Esophagus mucosa (tissue), 1 donor: ENCODE measurements at regions not wholly inside any gene's neighbourhood (a gene's known extent, or its start where the extent isn't known, plus 50 kb on each side); places are given as distances from the start of the nearest gene placed in this dataset.

Experiments
- ATAC-seq: fragments of 200-7000 bp; cut with Tn5 transposase; one replicate; pipeline ENCODE4 v1.9.1; 2020
- donor health status: DM: yes; HTN: yes; CAD: no.

GRCh38 chr22:48015701-48016100, 1253.3 kb downstream of the TBC1D22A start:
- ATAC-seq = no peak

GRCh38 chr22:48004936-48005335, 1242.5 kb downstream of the TBC1D22A start:
- ATAC-seq = no peak

DNA sequence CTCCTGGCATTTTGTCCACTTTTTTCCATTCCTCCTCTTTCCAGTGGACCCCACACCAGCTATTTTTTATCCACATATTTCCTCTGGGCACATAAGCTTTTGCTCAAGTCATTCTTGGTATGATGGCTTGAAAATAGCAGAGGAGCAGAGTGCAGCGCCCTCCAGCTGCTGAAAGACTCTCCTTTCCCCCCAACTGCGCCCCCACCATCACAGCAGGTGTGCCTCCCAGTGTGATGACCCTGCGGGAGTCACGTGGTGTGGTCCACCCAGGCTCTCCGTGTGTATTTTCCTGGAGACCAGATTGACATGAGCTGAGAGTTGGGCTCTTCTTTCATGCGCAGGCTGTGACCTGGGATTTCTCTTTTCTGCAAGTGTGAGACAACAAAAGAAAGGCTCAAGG, 1241.6 kb downstream of the TBC1D22A start:
- ATAC-seq = no peak

DNA sequence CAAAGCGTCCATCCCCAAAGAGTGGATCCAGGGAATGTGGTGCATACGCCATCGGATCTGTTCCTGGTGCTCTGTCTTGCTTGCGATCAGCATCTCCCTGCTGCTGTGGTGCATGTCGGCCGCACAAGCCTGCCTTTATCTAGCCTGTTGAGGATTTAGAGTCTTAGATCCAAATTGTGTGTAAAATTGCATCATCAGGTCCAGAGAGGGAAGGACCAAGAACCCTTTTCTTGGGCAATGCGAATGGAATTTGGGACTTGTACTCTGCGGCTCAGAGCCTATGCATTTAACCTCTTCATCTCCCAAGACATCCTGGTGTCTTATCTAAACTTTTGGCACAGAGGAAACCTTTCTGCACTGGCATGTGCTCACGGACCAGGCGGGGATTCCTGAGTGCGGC, 1238.7 kb downstream of the TBC1D22A start:
- ATAC-seq = no peak

- ATAC-seq = no peak
Measured at GRCh38 chr22:47997612-47998011, 1235.2 kb downstream of the TBC1D22A start.

DNA sequence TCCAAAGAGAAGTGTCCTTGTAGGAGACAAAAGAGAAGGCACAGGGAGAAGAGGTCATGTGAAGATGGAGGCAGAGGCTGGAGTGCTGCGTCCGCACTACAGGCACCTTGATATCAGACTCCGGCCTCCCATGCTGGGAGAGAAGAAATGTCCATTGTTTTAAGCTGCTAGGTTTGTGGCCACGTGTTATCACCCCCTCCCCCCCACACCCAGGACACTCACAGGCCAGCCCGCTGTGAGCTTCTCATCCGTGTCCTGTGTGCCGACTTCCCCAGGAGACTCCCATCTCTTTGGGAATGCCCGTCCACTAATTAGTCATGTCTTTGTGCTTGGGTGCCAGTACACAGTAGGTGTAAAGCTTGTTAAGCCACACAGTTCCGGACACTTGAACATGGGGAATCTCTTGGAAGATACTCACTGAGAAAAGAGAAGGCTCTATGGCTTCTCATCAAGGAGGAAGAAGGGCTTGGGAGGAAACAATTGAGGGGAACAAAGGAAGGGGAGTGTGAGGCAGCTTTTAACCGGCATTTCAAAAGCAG, 1234.7 kb downstream of the TBC1D22A start:
- no peak for ATAC-seq

DNA sequence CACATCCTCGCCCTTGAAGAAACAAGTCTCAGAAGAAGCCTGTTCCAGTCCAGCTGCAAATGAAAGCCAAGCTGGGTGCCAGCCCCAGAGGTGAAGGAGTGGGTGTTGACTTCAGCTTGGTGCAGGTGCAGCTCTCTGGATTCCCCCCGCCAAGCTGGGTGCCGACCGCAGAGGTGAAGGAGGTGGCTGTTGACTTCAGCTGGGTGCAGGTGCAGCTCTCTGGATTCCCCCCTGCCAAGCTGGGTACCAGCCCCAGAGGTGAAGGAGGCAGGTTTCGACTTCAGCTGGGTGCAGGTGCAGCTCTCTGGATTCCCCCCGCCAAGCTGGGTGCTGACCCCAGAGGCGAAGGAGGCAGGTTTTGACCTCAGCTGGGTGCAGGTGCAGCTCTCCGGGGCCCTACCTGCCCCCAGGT, 1234.0 kb downstream of the TBC1D22A start:
- ATAC-seq = no peak

DNA sequence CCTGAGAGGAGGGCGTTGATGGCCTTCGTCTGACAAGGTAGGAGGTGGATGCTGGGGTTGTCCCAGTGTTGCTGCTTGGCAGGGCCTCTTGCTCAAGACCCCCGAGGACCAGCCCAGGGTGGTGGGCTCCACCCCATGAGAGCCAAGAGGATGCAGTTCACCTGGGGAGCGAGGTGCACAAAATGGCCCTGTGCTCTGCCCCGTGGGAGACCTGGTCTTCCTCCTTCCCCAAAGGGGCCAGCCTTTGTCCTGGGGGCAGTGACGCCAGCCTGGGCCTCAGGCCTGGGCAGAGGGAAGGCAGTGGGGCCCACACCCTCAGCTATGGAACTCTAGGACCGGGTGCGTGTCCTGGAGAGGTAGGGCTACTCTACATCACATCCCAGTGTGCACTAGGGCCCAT, 1233.3 kb downstream of the TBC1D22A start:
- ATAC-seq = no peak

- ATAC-seq = no peak
Measured at GRCh38 chr22:47995264-47995627, 1232.8 kb downstream of the TBC1D22A start.

DNA sequence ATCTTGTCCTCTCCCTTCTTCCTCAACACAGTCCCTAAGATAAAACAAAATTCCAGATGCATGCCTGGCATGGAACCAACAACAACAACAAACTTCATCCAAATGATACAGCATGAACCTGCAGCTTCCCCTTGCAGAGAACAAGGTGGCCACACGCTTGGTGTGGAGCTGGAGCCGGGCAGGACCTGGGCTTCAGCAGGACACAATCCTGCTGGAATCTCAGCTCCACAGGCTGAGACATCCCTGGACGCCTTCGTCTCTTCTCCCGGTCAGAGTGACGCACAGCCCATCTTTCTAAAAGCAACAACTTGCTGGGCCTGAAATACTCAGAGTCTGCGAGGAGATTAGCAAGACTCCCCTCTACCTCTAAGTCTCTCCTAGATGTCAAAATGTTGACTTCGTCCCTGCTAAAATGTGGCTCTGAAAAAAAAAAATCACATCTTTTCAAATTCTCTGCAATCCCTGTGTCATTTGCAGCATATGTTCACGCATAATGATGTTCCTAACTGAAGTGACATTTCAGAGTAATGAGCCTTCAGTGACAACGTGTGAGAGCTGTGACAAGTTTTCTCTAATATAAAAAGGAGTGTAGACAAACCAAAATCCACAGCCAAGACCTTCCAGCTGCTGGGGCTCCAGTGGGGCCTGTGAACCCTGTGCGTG, 1232.3 kb downstream of the TBC1D22A start:
- ATAC-seq = no peak

GRCh38 chr22:47994045-47994444, 1231.6 kb downstream of the TBC1D22A start:
- no peak for ATAC-seq

GRCh38 chr22:47990481-47990880, 1228.0 kb downstream of the TBC1D22A start:
- no peak for ATAC-seq

DNA sequence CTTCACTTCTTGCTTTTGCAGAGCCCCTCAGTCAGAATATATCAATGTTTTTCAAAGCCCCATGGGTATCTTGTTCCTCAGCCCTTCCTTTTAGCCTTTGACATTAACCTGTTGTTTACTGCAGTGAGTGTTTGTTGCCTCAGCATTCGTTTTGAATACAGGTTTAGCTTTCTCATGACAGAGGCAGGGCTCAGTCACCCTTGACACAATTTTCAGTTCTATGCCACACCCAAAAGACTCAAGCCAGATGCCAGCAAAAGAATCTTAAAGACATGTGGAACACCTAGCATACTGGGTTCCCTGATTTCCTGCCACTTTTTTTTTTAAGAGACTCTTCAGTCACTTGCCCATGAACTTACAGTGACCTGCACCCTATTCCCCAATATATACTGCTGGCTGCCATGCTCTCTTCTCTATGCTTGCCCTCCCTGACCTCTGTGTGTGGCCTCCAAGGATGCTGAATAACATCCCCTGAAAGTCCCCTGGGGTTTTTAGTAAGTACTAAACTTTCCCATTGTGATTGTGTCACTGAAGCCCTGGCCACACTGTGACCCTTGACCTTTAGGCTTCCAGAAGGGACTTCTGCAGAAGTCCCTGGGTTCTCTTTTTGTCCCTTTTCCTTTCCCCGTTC, 1225.5 kb downstream of the TBC1D22A start:
- ATAC-seq = no peak

DNA sequence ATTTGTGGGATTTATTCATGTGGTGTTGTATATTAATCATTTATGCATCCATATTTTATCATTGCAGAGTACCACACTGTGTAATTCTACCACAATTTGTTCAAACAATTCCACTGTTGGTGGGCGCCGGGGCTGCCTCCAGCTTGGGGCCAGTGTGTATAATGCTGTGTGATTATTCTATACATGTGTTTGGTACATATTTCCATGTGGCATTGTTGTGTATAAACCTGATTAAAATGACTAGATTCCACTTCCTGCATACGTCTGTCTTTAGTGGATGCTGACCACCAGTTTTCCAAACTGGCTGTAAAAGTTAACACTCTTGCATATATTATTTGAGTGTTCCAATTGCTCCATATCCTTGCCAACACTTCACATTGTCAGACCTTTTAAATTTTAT, 1213.8 kb downstream of the TBC1D22A start:
- no peak for ATAC-seq

DNA sequence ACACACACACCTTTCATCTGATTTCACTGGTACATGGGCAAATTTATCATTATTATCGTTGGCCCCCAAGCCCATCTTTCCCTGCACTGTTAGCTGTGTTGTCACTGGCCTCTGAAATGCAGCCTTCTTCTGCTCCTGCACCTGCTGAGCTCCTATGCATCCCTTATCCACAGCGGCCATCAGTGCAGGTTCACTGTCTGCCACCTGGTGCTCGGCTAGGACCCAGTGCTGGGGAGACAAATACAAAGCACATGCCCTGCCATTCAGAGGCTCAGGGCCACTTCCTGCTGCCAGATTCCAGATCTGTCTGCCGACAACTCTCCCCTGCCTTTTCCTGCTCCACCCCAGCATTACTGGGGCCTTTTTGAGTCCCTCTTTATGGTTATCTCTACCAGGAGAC, 1205.4 kb downstream of the TBC1D22A start:
- ATAC-seq = no peak

DNA sequence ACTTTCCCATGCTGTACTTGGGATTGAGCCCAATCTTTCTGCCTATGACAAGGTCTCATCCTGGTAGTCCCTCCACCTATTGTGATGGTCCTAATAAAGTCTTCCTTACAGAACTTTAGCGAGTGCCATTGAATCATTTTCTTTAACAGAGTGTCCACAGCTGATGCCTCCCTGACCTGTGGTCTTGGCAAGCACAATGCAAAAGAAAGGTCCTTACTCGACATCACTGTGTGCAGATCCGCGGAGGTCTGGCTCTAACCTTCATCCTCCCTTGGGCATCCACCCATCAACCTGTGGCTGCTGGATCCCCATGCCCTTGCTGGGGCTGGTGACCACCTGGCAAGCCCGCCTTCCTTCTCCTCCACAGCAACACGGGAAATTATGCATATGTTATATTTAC, 1203.9 kb downstream of the TBC1D22A start:
- no peak for ATAC-seq

GRCh38 chr22:47965896-47966295, 1203.4 kb downstream of the TBC1D22A start:
- no peak for ATAC-seq

- no peak for ATAC-seq
Measured at GRCh38 chr22:47965066-47965465, 1202.6 kb downstream of the TBC1D22A start.

- ATAC-seq = no peak
Measured at GRCh38 chr22:47963660-47964059, 1201.2 kb downstream of the TBC1D22A start.

DNA sequence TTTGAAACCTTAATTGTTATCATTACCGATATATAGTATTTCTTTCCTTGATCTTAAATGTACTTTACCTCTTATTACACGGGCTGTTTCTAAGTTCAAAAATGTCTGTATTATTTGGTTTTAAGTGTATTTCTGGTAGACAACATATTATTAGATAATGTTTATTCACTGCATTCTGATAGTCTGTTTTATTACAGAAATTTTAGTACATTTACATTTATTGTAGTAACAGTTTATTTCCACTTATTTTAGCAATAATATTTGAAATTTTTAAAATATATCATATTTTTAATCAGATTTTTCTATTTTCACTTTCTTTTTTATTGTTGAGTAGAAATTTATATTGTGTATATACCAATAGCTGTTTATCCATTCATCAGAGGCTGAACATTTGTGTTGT, 1195.2 kb downstream of the TBC1D22A start:
- no peak for ATAC-seq

- no peak for ATAC-seq
Measured at GRCh38 chr22:47954107-47954506, 1191.7 kb downstream of the TBC1D22A start.

DNA sequence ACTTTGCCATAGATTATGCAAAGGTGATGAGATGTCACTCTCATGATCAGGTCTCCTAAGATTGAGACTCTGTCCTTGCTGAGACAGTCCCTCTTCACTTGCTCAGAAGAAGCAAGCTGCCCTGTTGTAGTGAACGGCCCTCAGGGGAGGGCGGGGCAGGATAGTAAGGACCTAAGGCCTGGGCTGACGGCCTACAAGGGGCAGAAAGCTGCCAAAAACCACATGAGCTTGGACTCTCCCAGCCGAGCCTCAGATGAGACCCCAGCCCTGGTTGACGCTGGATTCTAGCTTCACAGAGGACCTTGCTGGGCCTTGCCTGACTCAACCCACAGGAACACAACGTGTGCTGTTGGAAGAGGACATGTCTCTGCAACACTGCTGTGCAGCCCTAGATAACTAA, 1182.5 kb downstream of the TBC1D22A start:
- no peak for ATAC-seq

DNA sequence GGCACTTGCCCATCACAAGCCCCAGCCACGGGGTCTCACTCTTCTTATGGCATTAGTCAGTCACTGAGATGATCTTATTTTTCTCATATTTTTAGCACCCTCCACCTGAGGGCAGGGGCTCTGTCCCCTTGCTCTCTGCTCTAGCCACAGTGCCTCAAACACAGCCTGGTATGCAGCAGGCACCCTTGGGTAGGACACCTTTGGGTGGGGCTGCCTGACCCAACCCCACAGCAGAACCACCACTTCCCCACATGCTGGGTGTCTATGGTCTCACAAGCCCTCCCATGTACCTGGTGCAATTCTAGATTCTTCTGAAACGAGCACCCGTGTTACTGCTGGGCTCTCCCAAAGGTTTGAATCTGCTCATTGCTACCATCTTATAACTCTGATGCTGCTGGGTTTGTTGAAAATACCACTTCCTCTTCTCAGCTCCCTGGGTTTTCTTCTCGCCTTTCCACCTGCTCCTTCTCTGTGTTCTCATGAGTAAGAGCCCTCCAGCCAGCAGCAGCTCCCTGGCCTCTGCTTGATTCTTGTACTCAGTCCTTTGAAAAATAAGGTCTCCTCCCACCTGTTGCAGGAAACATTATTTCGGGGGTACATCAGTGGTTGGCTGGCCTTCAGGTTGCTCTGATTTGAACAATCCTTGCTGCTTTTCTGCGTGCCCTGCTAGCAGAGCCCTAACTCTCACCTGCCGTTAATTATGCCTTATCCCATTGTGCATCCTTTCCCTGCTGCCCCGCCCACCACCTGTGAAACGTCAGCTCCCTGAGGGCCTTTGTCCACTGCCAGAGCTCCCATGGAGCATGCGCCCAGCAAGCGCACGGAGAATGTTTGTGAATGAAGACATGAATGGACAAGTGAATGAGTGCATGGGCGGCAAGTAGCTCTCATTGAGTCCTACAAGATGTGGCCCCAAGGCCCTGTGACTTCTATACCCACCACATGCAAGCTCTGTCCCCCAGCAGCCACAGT, 1181.6 kb downstream of the TBC1D22A start:
- ATAC-seq = no peak
